GM21786 (cell line): ENCODE measurements at regions not wholly inside any gene's neighbourhood (a gene's known extent, or its start where the extent isn't known, plus 50 kb on each side); places are given as distances from the start of the nearest gene placed in this dataset.

Source experiments
- ATAC-seq: cut with Tn5 transposase; IDR thresholded peaks from one replicate; pipeline ENCODE4 v1.9.1; 2021; ENCODE audit not compliant: unreplicated experiment

DNA sequence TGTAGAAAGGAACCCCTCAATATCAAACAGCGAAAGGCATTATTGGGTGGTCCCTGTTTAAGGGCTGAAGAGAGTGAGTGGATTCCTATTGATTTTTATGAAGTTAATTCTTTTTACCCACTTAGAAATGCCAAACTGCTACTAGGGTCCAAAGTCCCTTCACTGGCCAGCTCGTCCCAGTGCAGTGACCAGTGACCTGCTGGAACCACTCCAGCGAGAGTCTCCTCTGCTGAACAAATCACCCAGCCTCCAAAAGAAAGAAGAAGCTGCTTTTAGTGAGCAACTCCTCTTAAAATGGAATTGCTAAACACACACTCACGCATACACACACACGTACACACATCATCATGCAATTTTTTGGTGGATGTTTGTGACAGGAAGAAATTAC, 198.2 kb upstream of the PLEKHG7 start:
- ATAC-seq: no peak

DNA sequence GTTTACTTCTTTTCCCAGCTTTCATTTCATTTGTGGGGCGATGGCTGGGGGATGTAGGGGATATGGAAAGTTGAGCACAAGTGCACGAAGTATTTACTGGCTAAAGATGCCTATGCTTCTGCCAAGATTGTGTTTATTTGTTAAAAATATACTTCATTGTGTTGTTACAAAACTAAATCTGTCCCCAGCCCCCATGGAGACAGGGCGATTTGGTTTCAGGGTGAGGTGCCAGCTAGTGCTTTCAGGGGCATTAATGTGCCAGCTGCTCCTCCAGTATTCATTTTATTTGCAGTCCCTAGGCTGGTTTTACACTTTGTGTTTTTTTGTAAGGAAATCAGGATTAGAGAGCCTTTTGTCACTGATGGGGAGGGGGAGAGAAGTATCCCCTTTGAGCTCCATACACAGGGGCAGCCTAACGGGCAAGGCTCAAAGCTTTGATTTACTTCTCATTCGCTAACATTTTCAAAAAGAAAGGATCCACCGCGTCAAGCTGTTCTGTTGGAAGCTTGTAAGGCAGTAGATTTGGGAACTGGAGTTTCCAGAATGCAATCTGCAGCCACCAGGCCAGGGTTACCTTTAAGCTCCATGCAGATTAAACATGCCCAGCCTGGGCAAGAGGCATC, 198.7 kb upstream of the PLEKHG7 start:
- ATAC-seq: no peak

DNA sequence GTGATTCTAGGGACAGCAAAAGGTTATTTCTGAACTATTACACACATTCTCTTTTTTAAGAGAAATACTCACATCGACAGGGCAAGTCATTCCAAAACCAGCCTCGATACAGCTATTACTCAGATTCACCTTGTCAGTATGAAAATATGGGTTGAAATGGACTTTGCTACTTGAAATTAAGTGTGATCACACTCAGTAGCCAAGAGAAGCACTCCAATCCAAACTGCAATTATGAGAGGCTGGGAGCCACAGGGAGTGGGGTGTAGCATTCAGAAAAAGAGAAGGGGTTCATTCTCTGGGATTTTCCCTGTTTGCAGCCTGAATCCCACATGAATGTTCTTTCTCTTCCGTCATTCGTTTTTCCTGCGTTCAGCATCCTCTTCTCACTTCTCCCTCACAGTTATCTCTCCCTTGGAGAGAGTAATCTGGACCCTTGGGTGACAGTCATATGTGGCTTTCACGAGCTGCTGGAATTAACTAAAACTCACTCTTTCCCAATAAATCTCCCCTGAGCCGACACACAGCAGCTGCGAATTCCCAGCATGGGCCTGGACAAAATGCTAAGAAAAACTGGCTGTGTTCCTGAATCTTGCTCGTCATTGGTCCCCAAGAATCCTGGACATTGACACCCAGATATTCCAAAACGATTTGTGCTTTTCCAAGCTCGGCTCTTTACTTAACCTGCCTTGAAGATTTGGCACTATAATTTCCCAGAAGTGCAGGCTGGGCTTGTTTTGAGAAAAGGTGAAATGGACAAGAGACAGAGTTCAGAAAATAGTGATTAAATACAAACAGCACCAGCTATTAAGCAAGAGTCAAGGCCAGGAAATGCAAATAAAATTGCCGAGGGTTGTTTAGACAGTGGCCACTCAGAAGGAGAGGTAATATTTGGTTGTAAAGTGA, 199.5 kb upstream of the PLEKHG7 start:
- ATAC-seq: peak; percentile 61

DNA sequence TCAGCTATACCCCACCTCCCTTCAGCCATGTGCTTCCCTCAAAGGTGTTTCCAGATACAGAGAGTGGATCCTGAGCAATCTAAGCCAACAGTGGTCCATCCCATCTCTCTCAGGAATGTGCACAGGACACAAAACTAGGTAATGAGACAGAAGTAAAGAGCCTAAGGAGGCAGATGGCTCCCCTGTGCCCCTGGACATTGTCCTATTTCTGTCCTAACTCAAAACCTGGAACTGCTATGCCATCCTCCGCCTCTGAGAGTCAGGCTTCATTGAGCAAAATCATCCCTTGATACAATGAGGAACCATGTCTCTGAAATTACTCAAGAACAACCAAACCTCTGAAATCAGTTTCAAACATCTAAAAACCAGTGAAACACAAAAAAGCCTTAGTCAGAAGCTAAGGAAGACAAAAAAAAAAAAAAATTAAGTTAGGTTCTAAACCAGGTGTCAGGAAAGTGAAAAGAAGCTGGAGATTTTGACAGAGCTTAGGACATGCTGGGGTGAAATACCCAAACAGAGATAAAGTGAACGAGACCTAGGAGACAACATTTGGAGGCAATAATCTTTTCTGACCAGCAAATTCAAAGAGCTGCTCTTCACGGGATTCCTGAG, 200.3 kb upstream of the PLEKHG7 start:
- peak; percentile 48 for ATAC-seq

DNA sequence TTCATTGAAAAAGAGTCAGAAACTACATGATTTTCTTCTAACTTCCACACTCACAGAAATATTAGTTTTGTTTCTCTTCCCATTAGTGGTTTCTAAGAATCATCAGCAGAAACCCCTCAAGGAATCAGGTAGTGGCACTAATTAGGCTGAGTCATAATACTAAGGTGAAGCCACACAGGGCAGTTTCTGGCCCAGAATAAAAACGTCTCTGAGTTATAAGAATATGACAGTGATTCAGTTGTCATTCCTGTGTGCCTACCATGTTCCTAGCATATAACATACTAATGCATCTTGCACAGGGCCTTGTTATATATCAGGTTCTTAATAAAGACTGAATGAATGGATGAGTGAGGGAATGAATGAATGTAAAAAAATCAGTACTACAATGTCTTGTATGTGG, 206.0 kb upstream of the PLEKHG7 start:
- peak; percentile 74 for ATAC-seq

GRCh38 chr12:92495108-92495507, 207.7 kb upstream of the PLEKHG7 start:
- no peak for ATAC-seq

DNA sequence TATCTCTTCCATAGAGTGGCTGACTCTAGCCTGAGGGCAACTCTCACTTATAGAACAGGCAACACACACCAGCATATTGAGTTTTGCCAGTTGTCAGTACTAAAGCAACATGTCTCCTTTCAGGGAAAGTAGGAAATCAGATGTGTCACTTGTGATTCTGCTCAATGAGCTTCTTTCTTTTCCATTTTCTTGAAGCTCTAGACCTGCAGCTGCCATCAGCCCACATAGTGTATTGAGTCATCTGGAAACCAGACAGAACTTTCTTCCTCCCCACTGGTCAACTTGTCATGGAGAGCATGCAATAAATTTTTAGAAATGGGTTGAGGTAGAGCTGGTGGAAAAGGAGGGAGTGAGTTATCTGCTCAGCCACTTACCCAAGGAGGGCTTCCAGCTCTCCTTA, 209.0 kb upstream of the PLEKHG7 start:
- ATAC-seq: peak; percentile 47

DNA sequence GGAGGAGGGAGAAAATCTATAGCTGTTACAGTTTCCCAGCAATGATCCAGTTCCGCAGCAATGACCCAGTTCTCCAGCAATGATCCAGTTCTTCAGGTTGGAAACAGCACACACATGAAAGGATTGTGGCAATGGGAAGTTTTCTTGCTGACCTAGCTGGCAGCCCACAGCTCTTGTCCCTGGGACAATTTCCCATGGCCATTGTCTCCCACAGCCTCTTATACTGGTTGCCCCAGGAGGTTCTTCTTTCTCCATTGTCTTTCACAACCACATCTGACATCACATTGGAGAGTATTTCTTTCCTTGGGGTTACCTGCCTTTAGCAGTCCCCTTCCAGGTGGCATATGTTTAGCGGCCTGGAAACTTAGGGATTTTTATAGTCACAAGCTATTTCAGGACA, 209.8 kb upstream of the PLEKHG7 start:
- no peak for ATAC-seq

- no peak for ATAC-seq
Observed at GRCh38 chr12:92492291-92492690, 210.5 kb upstream of the PLEKHG7 start.

- ATAC-seq: no peak
Observed at GRCh38 chr12:92489781-92490180, 213.0 kb upstream of the PLEKHG7 start.

GRCh38 chr12:92488735-92489134, 214.1 kb upstream of the PLEKHG7 start:
- ATAC-seq: no peak

DNA sequence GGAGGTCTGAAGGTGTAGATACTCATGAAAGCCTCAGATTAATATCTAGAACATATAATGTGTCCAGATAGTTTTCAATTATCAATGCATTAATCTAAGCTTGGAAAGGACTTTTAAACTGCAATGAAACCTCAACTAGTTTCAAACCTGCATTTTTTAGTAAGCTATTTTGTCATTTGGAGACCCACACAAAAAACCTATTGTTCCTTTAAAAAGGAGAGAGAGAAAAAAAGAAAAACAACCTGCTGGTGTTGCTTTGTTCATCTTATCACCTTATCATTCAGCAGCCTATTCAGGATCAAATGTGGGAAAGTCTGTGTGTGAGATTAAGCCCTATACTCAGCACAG, 215.7 kb upstream of the PLEKHG7 start:
- no peak for ATAC-seq

GRCh38 chr12:92486443-92487137, 216.2 kb upstream of the PLEKHG7 start:
- peak; percentile 36 for ATAC-seq

GRCh38 chr12:92485351-92486348, 217.1 kb upstream of the PLEKHG7 start:
- no peak for ATAC-seq

- no peak for ATAC-seq
Observed at GRCh38 chr12:92482599-92482998, 220.2 kb upstream of the PLEKHG7 start.

DNA sequence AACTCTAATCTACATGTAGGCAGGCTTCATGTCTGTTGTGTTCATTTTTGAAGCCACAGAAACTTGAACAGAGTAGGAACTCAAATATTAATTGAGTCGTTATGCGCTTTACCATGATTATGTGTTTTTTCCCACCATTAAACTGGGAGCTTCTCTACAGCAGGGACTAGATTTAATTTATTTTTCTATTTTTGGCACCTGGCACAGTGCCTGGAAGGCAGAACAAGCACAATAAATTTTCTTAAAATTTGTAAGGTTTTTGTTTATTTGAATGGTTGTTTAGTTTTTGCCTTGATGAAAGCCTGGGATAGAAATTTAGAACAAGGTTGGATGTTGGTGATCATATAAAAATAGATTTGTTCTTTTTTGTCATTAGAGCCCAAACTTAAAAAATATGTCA, 221.7 kb upstream of the PLEKHG7 start:
- no peak for ATAC-seq

DNA sequence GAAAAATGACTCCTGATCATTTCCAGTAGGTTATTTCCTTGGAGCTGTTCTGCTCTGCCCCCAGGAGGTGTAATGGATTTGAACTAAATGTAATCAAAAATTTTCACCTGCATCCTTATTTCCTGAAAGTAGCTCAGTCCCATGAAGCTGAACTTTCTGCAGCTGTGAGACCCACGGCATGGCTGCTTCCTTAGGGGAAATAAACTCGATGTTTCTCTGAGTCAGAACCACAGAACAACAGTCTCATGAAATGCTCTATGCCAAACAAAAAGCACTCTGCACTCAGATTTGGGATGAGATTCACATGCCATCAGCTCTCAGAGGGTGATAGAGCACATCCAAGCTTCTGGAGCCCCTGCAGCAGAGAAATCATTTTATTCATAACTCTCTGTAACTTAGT, 224.1 kb upstream of the PLEKHG7 start:
- ATAC-seq: no peak

DNA sequence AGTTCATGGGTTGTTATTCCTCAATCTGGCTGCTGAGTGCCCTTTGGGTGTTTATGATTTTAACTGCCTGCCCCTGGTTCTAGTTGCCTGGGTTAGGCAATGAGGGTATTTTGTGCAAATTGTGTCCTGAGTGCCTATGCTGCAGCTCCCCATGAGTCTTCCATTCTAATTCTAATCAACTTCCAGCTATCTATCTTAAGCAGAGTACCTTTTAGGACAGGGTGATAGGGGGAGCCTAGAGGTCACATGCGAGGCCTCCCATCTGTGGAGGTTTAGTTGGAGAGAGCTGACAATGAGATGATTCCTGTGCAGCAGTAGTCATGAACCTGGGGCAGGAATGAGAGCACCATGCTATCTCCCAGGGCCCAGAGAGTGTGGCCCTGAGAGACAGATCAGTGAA, 225.9 kb upstream of the PLEKHG7 start:
- no peak for ATAC-seq

GRCh38 chr12:92473564-92473963, 229.2 kb upstream of the PLEKHG7 start:
- no peak for ATAC-seq

GRCh38 chr12:92472201-92472600, 230.6 kb upstream of the PLEKHG7 start:
- ATAC-seq: no peak
